WTC11 (cell line): ENCODE measurements at regions not wholly inside any gene's neighbourhood (a gene's known extent, or its start where the extent isn't known, plus 50 kb on each side); places are given as distances from the start of the nearest gene placed in this dataset.

Experiments
- ATAC-seq: fragments of 200-7000 bp; cut with Tn5 transposase; 2 replicates; pipeline ENCODE4 v1.10.0; 2021; ENCODE audit warnings: mild to moderate bottlenecking, moderate library complexity
- CTCF ChIA-PET: fragments of 300-600 bp; sonication (Branson Sonifier 250); formaldehyde crosslinking; loops from one replicate; lab custom pipeline; 2021; ENCODE audit warnings: antibody characterized with exemption; lab: Charles Lee
- POLR2A ChIA-PET: fragments of 350-600 bp; sonication (Branson Sonifier 250); formaldehyde crosslinking; loops from one replicate; lab custom pipeline; 2021; ENCODE audit warnings: antibody characterized with exemption; lab: Charles Lee
- DNase-seq: peaks from one replicate; pipeline ENCODE4 v3.0.0; 2021; ENCODE audit warnings: low spot score
- H3K27ac Mint-ChIP-seq: 2 replicates; pipeline ENCODE4 v1.8.0; 2021; ENCODE audit warnings: mixed read lengths
- H3K27me3 Mint-ChIP-seq: 2 replicates; pipeline ENCODE4 v1.8.0; 2021; ENCODE audit warnings: low read depth, mild to moderate bottlenecking, moderate library complexity, mixed read lengths
- H3K36me3 Mint-ChIP-seq: 2 replicates; pipeline ENCODE4 v1.8.0; 2021; ENCODE audit warnings: mixed read lengths
- H3K4me1 Mint-ChIP-seq: 2 replicates; pipeline ENCODE4 v1.8.0; 2022; ENCODE audit warnings: mixed read lengths
- H3K4me3 Mint-ChIP-seq: 2 replicates; pipeline ENCODE4 v1.8.0; 2021; ENCODE audit warnings: mild to moderate bottlenecking, moderate library complexity, mixed read lengths
- H3K9me3 Mint-ChIP-seq: 2 replicates; pipeline ENCODE4 v1.8.0; 2021; ENCODE audit warnings: mixed read lengths
- ATF1 ChIP-seq: sonication (generic); formaldehyde crosslinking; IDR thresholded peaks from 2 replicates; pipeline ENCODE4 v1.8.1; 2023; ENCODE audit warnings: mild to moderate bottlenecking, moderate library complexity, missing genetic modification reagents
- CREM ChIP-seq: sonication (generic); formaldehyde crosslinking; IDR thresholded peaks from 2 replicates; pipeline ENCODE4 v1.8.1; 2022; ENCODE audit warnings: mild to moderate bottlenecking, missing genetic modification reagents, moderate library complexity
- ESRRA ChIP-seq: sonication (generic); formaldehyde crosslinking; IDR thresholded peaks from 2 replicates; pipeline ENCODE4 v1.8.1; 2022; ENCODE audit warnings: mild to moderate bottlenecking, missing genetic modification reagents, borderline replicate concordance
- GABPB1 ChIP-seq: sonication (generic); formaldehyde crosslinking; IDR thresholded peaks from 2 replicates; pipeline ENCODE4 v1.8.1; 2023; ENCODE audit warnings: mild to moderate bottlenecking, missing genetic modification reagents
- GRHL2 ChIP-seq: fragments of 250-450 bp; sonication (Bioruptor Pico); IDR thresholded peaks from 2 replicates; pipeline ENCODE4 v1.8.0; 2022; ENCODE audit warnings: mild to moderate bottlenecking, moderate library complexity; ENCODE audit not compliant: insufficient replicate concordance, severe bottlenecking
- GTF2I ChIP-seq: fragments of 250-450 bp; sonication (Bioruptor Pico); conservative IDR thresholded peaks from 2 replicates; pipeline ENCODE4 v1.4.0; 2021; ENCODE audit warnings: mild to moderate bottlenecking
- MYBL2 ChIP-seq: sonication (generic); formaldehyde crosslinking; IDR thresholded peaks from 2 replicates; pipeline ENCODE4 v1.8.1; 2023; ENCODE audit warnings: mild to moderate bottlenecking, moderate library complexity, missing genetic modification reagents
- SMAD4 ChIP-seq: sonication (generic); formaldehyde crosslinking; IDR thresholded peaks from 2 replicates; pipeline ENCODE4 v1.8.0; 2022; ENCODE audit warnings: mild to moderate bottlenecking, missing genetic modification reagents
- TEAD1 ChIP-seq: sonication (generic); formaldehyde crosslinking; IDR thresholded peaks from 2 replicates; pipeline ENCODE4 v1.8.0; 2022; ENCODE audit warnings: mild to moderate bottlenecking, missing genetic modification reagents
- ZBTB21 ChIP-seq: sonication (generic); formaldehyde crosslinking; IDR thresholded peaks from 2 replicates; pipeline ENCODE4 v1.8.1; 2023; ENCODE audit warnings: mild to moderate bottlenecking, missing genetic modification reagents, borderline replicate concordance
- ZNF317 ChIP-seq: sonication (generic); formaldehyde crosslinking; IDR thresholded peaks from 2 replicates; pipeline ENCODE4 v1.8.1; 2023; ENCODE audit warnings: low read depth, mild to moderate bottlenecking, moderate library complexity, missing genetic modification reagents, borderline replicate concordance
- ZNF416 ChIP-seq: fragments of 250-450 bp; sonication (Bioruptor Pico); IDR thresholded peaks from 2 replicates; pipeline ENCODE4 v1.9.0; 2021; ENCODE audit warnings: mild to moderate bottlenecking, inconsistent platforms
- TF ChIP-seq, protein P1 (sequence below): sonication (generic); formaldehyde crosslinking; IDR thresholded peaks from 2 replicates; pipeline ENCODE4 v1.8.1; 2022; ENCODE audit warnings: missing genetic modification reagents, borderline replicate concordance
- TF ChIP-seq, protein P2 (sequence below): sonication (generic); formaldehyde crosslinking; IDR thresholded peaks from 2 replicates; pipeline ENCODE4 v1.8.1; 2023; ENCODE audit warnings: mild to moderate bottlenecking, missing genetic modification reagents, moderate library complexity
- TF ChIP-seq, protein P3 (sequence below): sonication (generic); formaldehyde crosslinking; IDR thresholded peaks from 2 replicates; pipeline ENCODE4 v1.8.0; 2022; ENCODE audit warnings: mild to moderate bottlenecking, missing genetic modification reagents
- TF ChIP-seq, protein P4 (sequence below): sonication (generic); formaldehyde crosslinking; IDR thresholded peaks from 2 replicates; pipeline ENCODE4 v1.8.1; 2022; ENCODE audit warnings: mild to moderate bottlenecking, moderate library complexity, missing genetic modification reagents
- TF ChIP-seq, protein P5 (sequence below): sonication (generic); formaldehyde crosslinking; IDR thresholded peaks from 2 replicates; pipeline ENCODE4 v1.8.1; 2022; ENCODE audit warnings: mild to moderate bottlenecking, missing genetic modification reagents, moderate library complexity, borderline replicate concordance
- TF ChIP-seq, protein P6 (sequence below): fragments of 250-450 bp; sonication (Bioruptor Pico); IDR thresholded peaks from 2 replicates; pipeline ENCODE4 v1.9.0; 2021; ENCODE audit warnings: mild to moderate bottlenecking
- TF ChIP-seq, protein P7 (sequence below): fragments of 250-450 bp; sonication (Bioruptor Pico); IDR thresholded peaks from 2 replicates; pipeline ENCODE4 v2.1.2; 2022; ENCODE audit warnings: mild to moderate bottlenecking, moderate library complexity
- TF ChIP-seq, protein P8 (sequence below): fragments of 250-450 bp; sonication (Bioruptor Pico); IDR thresholded peaks from 2 replicates; pipeline ENCODE4 v1.9.0; 2021; ENCODE audit warnings: mild to moderate bottlenecking

DNA sequence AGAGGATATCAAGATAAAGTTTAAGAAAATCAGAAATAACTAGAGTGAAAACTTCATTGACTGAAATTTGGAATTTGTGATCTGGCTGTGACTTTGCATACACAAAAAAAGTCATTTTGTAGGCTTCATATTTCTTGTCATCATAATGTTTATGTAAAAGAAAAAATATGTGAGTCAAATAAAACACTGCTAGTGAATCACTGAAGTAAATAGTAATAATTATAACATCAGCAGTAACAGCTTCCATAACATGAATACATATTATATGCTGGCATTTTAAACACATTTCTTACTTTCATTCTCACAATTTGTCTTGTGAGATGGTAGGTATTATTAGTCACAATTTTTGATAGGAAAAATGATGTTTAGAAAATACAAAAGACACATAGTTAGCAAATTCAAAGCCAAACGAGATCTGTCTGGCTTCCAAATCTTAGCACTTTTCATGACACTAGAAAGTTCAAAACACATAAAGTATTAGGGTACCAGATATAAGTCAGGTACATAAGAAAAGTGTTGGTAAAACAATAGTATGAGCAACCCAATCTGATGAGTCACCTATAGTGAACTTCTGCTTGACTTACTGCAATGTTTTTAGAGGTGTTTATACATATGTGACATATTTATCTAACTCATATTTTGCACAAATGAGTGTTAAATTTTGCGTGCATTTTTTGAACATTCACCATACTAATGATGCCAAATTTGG is 241.0 kb upstream of the SNX7 start (continued):
- TF ChIP-seq, protein P1, sequence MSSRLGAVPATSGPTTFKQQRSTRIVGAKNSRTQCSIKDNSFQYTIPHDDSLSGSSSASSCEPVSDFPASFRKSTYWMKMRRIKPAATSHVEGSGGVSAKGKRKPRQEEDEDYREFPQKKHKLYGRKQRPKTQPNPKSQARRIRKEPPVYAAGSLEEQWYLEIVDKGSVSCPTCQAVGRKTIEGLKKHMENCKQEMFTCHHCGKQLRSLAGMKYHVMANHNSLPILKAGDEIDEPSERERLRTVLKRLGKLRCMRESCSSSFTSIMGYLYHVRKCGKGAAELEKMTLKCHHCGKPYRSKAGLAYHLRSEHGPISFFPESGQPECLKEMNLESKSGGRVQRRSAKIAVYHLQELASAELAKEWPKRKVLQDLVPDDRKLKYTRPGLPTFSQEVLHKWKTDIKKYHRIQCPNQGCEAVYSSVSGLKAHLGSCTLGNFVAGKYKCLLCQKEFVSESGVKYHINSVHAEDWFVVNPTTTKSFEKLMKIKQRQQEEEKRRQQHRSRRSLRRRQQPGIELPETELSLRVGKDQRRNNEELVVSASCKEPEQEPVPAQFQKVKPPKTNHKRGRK (CRISPR knock-in tag) = no peak

DNA sequence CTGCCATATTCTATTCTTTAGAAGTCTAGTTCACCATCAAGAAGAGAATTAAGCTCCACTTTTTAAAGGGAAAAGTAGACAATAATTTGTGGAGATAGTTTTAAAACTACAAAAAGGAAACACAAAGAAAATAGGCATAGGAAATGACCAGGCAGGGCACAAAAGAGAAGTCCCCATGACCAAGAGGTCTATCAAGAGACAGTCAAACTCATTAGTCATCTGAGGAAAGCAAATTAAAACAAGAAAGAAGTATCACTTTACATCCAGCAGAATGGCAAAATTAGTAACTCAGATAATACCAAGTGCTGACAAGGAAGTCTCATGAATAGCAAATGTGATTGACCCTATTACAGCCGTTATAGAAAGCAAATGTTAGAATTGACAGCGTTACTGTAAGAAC is 243.7 kb upstream of the SNX7 start:
- no peak for ATAC-seq
- ChIA-PET POLR2A (no interaction called here), CTCF (no interaction called here)
- Mint-ChIP-seq H3K27ac (no peak overlapping the region), H3K27me3 (no peaks in the 10 kb centered on the region; the same call in 1 of the 2 replicates), H3K4me1 (peaks cover 5% of the 10 kb centered on the region; the same call in 1 of the 2 replicates), H3K4me3 (no peak overlapping the region), H3K9me3 (peaks cover 10% of the 10 kb centered on the region), H3K36me3 (peaks cover 7% of the 10 kb centered on the region; the same call in 1 of the 2 replicates)
- TF ChIP-seq, protein P2, sequence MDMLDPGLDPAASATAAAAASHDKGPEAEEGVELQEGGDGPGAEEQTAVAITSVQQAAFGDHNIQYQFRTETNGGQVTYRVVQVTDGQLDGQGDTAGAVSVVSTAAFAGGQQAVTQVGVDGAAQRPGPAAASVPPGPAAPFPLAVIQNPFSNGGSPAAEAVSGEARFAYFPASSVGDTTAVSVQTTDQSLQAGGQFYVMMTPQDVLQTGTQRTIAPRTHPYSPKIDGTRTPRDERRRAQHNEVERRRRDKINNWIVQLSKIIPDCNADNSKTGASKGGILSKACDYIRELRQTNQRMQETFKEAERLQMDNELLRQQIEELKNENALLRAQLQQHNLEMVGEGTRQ (CRISPR knock-in tag) = no peak
- TF ChIP-seq SMAD4 (no peak), ZNF317 (CRISPR knock-in tag) (no peak), ZBTB21 (CRISPR knock-in tag) (no peak), CREM (CRISPR knock-in tag) (no peak), ZNF416 (CRISPR knock-in tag) (no peak), ESRRA (CRISPR knock-in tag) (no peak), MYBL2 (no peak), GRHL2 (CRISPR knock-in tag) (no peak), GABPB1 (CRISPR knock-in tag) (no peak), ATF1 (CRISPR knock-in tag) (no peak), TEAD1 (CRISPR knock-in tag) (no peak), GTF2I (no peak)
- TF ChIP-seq, protein P3, sequence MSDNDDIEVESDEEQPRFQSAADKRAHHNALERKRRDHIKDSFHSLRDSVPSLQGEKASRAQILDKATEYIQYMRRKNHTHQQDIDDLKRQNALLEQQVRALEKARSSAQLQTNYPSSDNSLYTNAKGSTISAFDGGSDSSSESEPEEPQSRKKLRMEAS = no peak
- TF ChIP-seq, protein P4, sequence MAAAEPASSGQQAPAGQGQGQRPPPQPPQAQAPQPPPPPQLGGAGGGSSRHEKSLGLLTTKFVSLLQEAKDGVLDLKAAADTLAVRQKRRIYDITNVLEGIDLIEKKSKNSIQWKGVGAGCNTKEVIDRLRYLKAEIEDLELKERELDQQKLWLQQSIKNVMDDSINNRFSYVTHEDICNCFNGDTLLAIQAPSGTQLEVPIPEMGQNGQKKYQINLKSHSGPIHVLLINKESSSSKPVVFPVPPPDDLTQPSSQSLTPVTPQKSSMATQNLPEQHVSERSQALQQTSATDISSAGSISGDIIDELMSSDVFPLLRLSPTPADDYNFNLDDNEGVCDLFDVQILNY (CRISPR knock-in tag) = no peak
- TF ChIP-seq, protein P5, sequence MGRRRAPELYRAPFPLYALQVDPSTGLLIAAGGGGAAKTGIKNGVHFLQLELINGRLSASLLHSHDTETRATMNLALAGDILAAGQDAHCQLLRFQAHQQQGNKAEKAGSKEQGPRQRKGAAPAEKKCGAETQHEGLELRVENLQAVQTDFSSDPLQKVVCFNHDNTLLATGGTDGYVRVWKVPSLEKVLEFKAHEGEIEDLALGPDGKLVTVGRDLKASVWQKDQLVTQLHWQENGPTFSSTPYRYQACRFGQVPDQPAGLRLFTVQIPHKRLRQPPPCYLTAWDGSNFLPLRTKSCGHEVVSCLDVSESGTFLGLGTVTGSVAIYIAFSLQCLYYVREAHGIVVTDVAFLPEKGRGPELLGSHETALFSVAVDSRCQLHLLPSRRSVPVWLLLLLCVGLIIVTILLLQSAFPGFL (CRISPR knock-in tag) = no peak
- TF ChIP-seq, protein P6, sequence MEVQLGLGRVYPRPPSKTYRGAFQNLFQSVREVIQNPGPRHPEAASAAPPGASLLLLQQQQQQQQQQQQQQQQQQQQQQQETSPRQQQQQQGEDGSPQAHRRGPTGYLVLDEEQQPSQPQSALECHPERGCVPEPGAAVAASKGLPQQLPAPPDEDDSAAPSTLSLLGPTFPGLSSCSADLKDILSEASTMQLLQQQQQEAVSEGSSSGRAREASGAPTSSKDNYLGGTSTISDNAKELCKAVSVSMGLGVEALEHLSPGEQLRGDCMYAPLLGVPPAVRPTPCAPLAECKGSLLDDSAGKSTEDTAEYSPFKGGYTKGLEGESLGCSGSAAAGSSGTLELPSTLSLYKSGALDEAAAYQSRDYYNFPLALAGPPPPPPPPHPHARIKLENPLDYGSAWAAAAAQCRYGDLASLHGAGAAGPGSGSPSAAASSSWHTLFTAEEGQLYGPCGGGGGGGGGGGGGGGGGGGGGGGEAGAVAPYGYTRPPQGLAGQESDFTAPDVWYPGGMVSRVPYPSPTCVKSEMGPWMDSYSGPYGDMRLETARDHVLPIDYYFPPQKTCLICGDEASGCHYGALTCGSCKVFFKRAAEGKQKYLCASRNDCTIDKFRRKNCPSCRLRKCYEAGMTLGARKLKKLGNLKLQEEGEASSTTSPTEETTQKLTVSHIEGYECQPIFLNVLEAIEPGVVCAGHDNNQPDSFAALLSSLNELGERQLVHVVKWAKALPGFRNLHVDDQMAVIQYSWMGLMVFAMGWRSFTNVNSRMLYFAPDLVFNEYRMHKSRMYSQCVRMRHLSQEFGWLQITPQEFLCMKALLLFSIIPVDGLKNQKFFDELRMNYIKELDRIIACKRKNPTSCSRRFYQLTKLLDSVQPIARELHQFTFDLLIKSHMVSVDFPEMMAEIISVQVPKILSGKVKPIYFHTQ (CRISPR knock-in tag) = no peak
- TF ChIP-seq, protein P7, sequence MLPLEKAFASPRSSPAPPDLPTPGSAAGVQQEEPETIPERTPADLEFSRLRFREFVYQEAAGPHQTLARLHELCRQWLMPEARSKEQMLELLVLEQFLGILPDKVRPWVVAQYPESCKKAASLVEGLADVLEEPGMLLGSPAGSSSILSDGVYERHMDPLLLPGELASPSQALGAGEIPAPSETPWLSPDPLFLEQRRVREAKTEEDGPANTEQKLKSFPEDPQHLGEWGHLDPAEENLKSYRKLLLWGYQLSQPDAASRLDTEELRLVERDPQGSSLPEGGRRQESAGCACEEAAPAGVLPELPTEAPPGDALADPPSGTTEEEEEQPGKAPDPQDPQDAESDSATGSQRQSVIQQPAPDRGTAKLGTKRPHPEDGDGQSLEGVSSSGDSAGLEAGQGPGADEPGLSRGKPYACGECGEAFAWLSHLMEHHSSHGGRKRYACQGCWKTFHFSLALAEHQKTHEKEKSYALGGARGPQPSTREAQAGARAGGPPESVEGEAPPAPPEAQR = no peak
- TF ChIP-seq, protein P8, sequence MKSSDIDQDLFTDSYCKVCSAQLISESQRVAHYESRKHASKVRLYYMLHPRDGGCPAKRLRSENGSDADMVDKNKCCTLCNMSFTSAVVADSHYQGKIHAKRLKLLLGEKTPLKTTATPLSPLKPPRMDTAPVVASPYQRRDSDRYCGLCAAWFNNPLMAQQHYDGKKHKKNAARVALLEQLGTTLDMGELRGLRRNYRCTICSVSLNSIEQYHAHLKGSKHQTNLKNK (CRISPR knock-in tag) = no peak
- no peak for DNase-seq
